Esophagus muscularis mucosa (tissue), 4 donors: ENCODE measurements at regions not wholly inside any gene's neighbourhood (a gene's known extent, or its start where the extent isn't known, plus 50 kb on each side); places are given as distances from the start of the nearest gene placed in this dataset.
"Not testable (repeated sequence)": the region's sequence is repeated elsewhere in the genome, so short reads cannot be mapped to it uniquely, and the experiment has no call there.

Source experiments
- DNase-seq: peaks from one replicate; pipeline ENCODE4 v3.0.0-alpha.2; 2017; ENCODE audit errors: extremely low spot score
- H3K27ac ChIP-seq, 4 donors: fragments of 200-600 bp; sonication (generic); replicated peaks in 1 of 4; 1 replicate in 3 of 4; 2 replicates in 1 of 4; pipeline ENCODE4 v1.5.1; 2016 to 2019; ENCODE audit warnings: mild to moderate bottlenecking in 1 of 4
- H3K27me3 ChIP-seq, 4 donors: fragments of 200-600 bp; sonication (generic); one replicate each; pipeline versions ENCODE4 v1.5.1 to v1.6.0; 2016 to 2019
- H3K36me3 ChIP-seq, 4 donors: fragments of 200-600 bp; sonication (generic); one replicate each; pipeline ENCODE4 v1.5.1; 2016 to 2019
- H3K4me1 ChIP-seq, 4 donors: fragments of 200-600 bp; sonication (generic); one replicate each; pipeline ENCODE4 v1.5.1; 2016 to 2019
- H3K4me3 ChIP-seq, 4 donors: fragments of 200-600 bp; sonication (generic); 1 replicate in 2 of 4; 2 replicates in 2 of 4; pipeline ENCODE4 v1.5.1; 2016 to 2019; ENCODE audit warnings: mild to moderate bottlenecking in 4 of 4, moderate library complexity in 1 of 4
- H3K9me3 ChIP-seq, 4 donors: fragments of 200-600 bp; sonication (generic); 1 replicate in 3 of 4; 2 replicates in 1 of 4; pipeline ENCODE4 v1.5.1; 2016 to 2019
- EP300 ChIP-seq: sonication (generic); formaldehyde crosslinking; IDR thresholded peaks from one replicate; pipeline ENCODE4 v1.6.1; 2017; ENCODE audit warnings: antibody characterized with exemption
- POLR2A ChIP-seq: fragments of 450-650 bp; IDR thresholded peaks from one replicate; pipeline ENCODE4 v1.6.1; 2017; ENCODE audit warnings: antibody characterized with exemption, moderate library complexity, mild to moderate bottlenecking, low read depth
- POLR2AphosphoS5 ChIP-seq, 2 donors: sonication (generic); formaldehyde crosslinking; IDR thresholded peaks; one replicate each; pipeline ENCODE4 v1.6.1; 2017; ENCODE audit warnings: antibody characterized with exemption in 2 of 2
- WGBS: methylation state at CpG from one replicate; pipeline ENCODE4 v1.1.5; 2018; 5-methylcytosine and 5-hydroxymethylcytosine counted together
- intact Hi-C: fragments of 100-400 bp; cut with DNase I; formaldehyde crosslinking; loops from one replicate; pipeline ENCODE4 v1.15.1; 2023
- TF ChIP-seq, protein P1 (sequence below), 3 experiments: fragments of 200-600 bp in 2 of 3; fragments of 450-650 bp in 1 of 3; sonication (generic) in 2 of 3; IDR thresholded peaks; one replicate each; pipeline ENCODE4 v1.5.1; 2017 to 2019; ENCODE audit warnings: antibody characterized with exemption in 3 of 3, mild to moderate bottlenecking in 2 of 3, moderate library complexity in 1 of 3

DNA sequence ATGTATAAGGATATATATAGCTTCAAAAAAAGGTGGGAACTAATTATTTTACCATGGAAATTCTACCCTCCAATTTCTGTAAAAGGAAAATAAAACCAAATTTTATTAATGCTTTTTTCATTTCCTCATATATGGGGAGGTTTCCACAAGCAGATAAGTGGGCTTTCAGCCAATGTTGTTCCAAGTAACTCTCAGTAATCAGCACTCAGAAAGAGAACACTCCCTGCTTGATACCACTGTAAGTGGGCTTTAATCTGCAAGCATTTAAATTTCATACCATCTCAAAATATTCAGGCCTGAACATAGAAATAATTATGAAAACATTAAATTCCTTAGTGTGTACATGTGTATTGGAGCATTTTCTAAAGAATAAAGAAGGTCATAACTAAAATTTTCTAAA, 827.6 kb downstream of the C12orf50 start:
- Histone ChIP-seq H3K4me3 (no peak overlapping the region), H3K27ac (no peak overlapping the region), H3K27me3 (no peaks in the 10 kb centered on the region), H3K36me3 (no peaks in the 10 kb centered on the region), H3K4me1 (no peaks in the 10 kb centered on the region), H3K9me3 (peaks cover 0 to 3% (median 0%) of the 10 kb centered on the region in 4 donors)
- DNase-seq, result no peak
- TF ChIP-seq EP300 (no peak), POLR2AphosphoS5 (IDR thresholded peaks at IDR 0.05) (no peak), POLR2A (no peak)
- TF ChIP-seq, protein P1, sequence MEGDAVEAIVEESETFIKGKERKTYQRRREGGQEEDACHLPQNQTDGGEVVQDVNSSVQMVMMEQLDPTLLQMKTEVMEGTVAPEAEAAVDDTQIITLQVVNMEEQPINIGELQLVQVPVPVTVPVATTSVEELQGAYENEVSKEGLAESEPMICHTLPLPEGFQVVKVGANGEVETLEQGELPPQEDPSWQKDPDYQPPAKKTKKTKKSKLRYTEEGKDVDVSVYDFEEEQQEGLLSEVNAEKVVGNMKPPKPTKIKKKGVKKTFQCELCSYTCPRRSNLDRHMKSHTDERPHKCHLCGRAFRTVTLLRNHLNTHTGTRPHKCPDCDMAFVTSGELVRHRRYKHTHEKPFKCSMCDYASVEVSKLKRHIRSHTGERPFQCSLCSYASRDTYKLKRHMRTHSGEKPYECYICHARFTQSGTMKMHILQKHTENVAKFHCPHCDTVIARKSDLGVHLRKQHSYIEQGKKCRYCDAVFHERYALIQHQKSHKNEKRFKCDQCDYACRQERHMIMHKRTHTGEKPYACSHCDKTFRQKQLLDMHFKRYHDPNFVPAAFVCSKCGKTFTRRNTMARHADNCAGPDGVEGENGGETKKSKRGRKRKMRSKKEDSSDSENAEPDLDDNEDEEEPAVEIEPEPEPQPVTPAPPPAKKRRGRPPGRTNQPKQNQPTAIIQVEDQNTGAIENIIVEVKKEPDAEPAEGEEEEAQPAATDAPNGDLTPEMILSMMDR (IDR thresholded peaks at IDR 0.05), result no peak
- intact Hi-C loops, result no loop called here

DNA sequence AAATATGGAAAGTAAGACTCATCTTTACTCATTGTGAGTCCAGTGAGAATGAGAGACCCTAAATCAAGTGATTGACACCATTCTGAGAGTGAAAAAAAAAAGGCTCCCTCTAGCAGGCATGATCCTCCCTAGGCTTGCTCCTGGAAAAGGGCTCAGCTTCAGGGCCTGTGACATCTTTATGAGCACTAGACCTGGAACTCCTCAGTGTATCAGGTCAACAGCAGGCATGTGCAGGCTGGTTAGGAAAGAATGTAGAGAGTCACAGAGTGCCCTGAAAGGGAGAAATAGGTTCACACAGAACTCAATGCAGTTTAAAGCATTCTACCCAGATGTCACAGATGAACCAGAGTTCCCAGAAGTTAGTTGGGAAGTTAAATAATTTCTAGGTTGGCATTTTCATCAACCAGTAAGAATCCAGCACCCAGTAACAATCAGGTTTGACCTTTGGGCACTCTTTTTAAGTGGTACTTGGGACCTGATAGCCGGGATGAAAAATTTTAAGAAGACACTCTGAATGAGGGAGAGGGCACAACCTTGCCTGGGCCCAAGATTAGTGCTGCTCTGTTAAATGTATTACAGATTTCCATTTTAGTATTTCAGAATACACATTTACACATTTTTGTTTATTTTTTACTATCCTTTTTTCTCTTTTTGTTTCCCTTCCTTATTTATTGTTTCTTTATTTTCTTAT, 828.8 kb downstream of the C12orf50 start:
- H3K4me1 ChIP-seq, result no peaks in the 10 kb centered on the region
- H3K4me3 ChIP-seq, result no peak overlapping the region
- TF ChIP-seq EP300, result no peak
- TF ChIP-seq, protein P1 (IDR thresholded peaks at IDR 0.05), result no peak
- no peak for TF ChIP-seq POLR2AphosphoS5 (IDR thresholded peaks at IDR 0.05)
- no peak for TF ChIP-seq POLR2A
- no peak for DNase-seq
- intact Hi-C loops, result no loop called here
- 78% methylated on average over 1 of the region's 1 CpG for WGBS
- no peak overlapping the region for H3K27ac ChIP-seq
- no peaks in the 10 kb centered on the region for H3K36me3 ChIP-seq
- peaks cover 0 to 3% (median 0%) of the 10 kb centered on the region in 4 donors for H3K9me3 ChIP-seq
- no peaks in the 10 kb centered on the region for H3K27me3 ChIP-seq

DNA sequence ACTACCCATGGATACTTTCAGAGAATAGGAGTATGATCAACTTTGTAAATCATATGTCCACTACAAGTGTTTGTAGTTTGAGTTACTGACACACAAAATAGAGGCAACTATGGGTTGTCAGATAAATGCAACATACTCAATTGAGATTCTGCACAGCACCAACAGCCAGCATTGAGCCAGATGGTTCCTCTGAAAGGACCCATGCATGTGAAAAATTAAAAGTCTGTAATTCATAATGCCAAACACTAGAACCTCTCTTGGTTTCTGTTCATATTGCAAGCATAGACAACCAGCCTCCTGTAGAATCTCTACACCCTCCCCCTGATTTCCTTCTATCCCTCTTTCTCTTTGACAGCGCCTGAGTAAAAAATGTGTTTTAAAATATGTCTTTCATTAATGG, 831.0 kb downstream of the C12orf50 start:
- no peaks in the 10 kb centered on the region for H3K36me3 ChIP-seq
- H3K4me1 ChIP-seq, result no peaks in the 10 kb centered on the region
- no peak overlapping the region for H3K4me3 ChIP-seq
- H3K9me3 ChIP-seq, result no peaks in the 10 kb centered on the region
- intact Hi-C loops, result no loop called here
- DNase-seq, result no peak
- TF ChIP-seq, protein P1 (IDR thresholded peaks at IDR 0.05), result no peak
- no peak for TF ChIP-seq EP300
- TF ChIP-seq POLR2AphosphoS5 (IDR thresholded peaks at IDR 0.05), result no peak
- TF ChIP-seq POLR2A, result no peak
- H3K27ac ChIP-seq, result no peak overlapping the region
- WGBS, result 97% methylated on average over 1 of the region's 1 CpG
- no peaks in the 10 kb centered on the region for H3K27me3 ChIP-seq

DNA sequence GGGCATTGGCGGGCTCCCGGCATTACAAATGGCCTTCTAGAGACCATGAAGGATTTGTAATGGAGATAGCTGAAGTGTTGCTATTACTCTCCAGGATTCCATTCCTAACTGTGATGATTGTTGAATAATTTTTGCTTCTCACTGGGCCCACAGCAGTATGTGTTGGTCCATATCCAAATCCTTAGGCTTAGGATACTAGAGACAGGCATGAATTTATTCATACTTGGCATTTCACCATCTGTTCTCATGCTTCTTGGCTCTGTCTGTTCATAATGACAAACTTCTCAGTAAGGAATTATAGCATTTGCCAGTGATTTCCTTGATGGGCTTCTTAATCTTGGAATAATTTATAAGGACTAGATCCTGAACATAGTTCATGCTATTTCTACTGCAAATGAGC, 832.9 kb downstream of the C12orf50 start:
- no peak overlapping the region for H3K4me3 ChIP-seq

DNA sequence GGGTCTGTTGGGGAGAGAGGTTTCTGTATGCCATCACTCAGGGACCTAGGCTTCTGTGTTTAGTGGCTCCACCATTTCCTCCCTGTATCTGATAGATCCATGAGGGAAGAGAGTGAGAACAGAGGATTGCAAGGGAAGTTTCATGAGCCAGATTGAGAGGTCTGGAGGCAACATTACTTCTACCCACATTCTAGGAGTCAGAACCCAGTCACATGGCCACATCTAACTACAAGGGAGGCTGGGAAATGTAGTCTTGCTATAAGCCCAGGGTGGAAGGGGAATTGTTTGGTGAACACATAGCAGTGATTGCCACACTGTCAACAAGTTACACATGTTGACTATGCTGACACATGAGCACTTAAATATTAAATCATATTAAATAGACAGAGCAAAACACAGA, 834.8 kb downstream of the C12orf50 start:
- H3K36me3 ChIP-seq, H3K27ac ChIP-seq, H3K27me3 ChIP-seq, DNase-seq, H3K4me3 ChIP-seq, intact Hi-C loops, H3K9me3 ChIP-seq, H3K4me1 ChIP-seq: not testable (repeated sequence)

More for the DNA sequence above, 832.9 kb downstream of the C12orf50 start:
- intact Hi-C loops, result no loop called here
- H3K36me3 ChIP-seq, result no peaks in the 10 kb centered on the region
- no peak overlapping the region for H3K27ac ChIP-seq
- 52% methylated on average over 2 of the region's 2 CpGs for WGBS
- TF ChIP-seq EP300, result no peak
- TF ChIP-seq, protein P1 (IDR thresholded peaks at IDR 0.05), result no peak
- TF ChIP-seq POLR2A, result no peak
- TF ChIP-seq POLR2AphosphoS5 (IDR thresholded peaks at IDR 0.05), result no peak
- no peaks in the 10 kb centered on the region for H3K9me3 ChIP-seq
- DNase-seq, result no peak
- no peaks in the 10 kb centered on the region for H3K27me3 ChIP-seq
- no peaks in the 10 kb centered on the region for H3K4me1 ChIP-seq
